ENCODE measurements at regions not wholly inside any gene's neighbourhood (a gene's known extent, or its start where the extent isn't known, plus 50 kb on each side); places are given as distances from the start of the nearest gene placed in this dataset.

DNA sequence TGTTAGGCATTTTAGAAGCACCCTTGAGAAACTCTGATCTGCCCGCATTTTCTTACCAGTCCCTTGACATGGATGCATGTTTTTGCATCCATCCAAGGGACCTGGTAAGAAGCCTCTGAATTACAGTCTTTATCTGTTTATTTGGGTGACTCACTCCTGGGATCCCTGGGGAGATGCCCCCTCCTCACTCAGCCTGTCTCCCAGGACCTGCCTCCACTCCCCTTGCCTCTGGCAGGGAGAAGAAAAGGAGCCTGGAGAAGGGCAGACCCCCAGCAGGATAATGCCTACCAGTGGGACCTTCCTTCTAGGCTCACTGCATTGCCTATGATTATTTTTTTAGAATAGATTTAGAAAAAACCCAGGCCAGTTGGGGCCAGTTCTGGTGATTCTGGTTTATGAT is 329.4 kb downstream of the PTTG2 start:
- Histone ChIP-seq H3K4me1 (ENCODE audit: insufficient read depth, low read length, severe bottlenecking) (no peaks in the 10 kb centered on the region), H3K9me2 (ENCODE audit: low read depth, low read length) (no peaks in the 10 kb centered on the region), H3K9ac (ENCODE audit: low read length) (no peak overlapping the region), H3K36me3 (ENCODE audit: insufficient read depth, low read length) (no peaks in the 10 kb centered on the region), H3K4me3 (ENCODE audit: low read depth, low read length, poor library complexity, severe bottlenecking) (no peak overlapping the region), H3K79me2 (ENCODE audit: insufficient read depth, low read length) (no peaks in the 10 kb centered on the region), H3K4me2 (ENCODE audit: low read length) (no peak overlapping the region), H3K9me3 (ENCODE audit: low read length) (0 out of 2 replicates have a peak, but pooled peaks cover 3% of the 10 kb centered on the region), H4K20me1 (ENCODE audit: insufficient read depth, low read length) (no peaks in the 10 kb centered on the region), H2AFZ (ENCODE audit: low read length) (no peak overlapping the region), H3K27me3 (ENCODE audit: insufficient read depth, low read length) (no peaks in the 10 kb centered on the region), H3K27ac (ENCODE audit: low read depth, low read length, poor library complexity, severe bottlenecking) (no peak overlapping the region), H3F3A (ENCODE audit: insufficient read depth, low read length) (no peaks in the 10 kb centered on the region)
- TF ChIP-seq EZH2 (IDR thresholded peaks at IDR 0.05; ENCODE audit: borderline replicate concordance, low read length): no peak
- TF ChIP-seq, protein P1, sequence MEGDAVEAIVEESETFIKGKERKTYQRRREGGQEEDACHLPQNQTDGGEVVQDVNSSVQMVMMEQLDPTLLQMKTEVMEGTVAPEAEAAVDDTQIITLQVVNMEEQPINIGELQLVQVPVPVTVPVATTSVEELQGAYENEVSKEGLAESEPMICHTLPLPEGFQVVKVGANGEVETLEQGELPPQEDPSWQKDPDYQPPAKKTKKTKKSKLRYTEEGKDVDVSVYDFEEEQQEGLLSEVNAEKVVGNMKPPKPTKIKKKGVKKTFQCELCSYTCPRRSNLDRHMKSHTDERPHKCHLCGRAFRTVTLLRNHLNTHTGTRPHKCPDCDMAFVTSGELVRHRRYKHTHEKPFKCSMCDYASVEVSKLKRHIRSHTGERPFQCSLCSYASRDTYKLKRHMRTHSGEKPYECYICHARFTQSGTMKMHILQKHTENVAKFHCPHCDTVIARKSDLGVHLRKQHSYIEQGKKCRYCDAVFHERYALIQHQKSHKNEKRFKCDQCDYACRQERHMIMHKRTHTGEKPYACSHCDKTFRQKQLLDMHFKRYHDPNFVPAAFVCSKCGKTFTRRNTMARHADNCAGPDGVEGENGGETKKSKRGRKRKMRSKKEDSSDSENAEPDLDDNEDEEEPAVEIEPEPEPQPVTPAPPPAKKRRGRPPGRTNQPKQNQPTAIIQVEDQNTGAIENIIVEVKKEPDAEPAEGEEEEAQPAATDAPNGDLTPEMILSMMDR (IDR thresholded peaks at IDR 0.05; ENCODE audit: low read length): no peak

- no peak overlapping the region for H2AFZ ChIP-seq (ENCODE audit: low read length)
- H3K79me2 ChIP-seq (ENCODE audit: insufficient read depth, low read length): no peaks in the 10 kb centered on the region
- H4K20me1 ChIP-seq (ENCODE audit: insufficient read depth, low read length): no peaks in the 10 kb centered on the region
- no peaks in the 10 kb centered on the region for H3K36me3 ChIP-seq (ENCODE audit: insufficient read depth, low read length)
- no peak overlapping the region for H3K27ac ChIP-seq (ENCODE audit: low read depth, low read length, poor library complexity, severe bottlenecking)
- no peak for TF ChIP-seq EZH2 (IDR thresholded peaks at IDR 0.05; ENCODE audit: borderline replicate concordance, low read length)
- TF ChIP-seq, protein P1 (IDR thresholded peaks at IDR 0.05; ENCODE audit: low read length): no peak
- H3K9me2 ChIP-seq (ENCODE audit: low read depth, low read length): no peaks in the 10 kb centered on the region
- H3F3A ChIP-seq (ENCODE audit: insufficient read depth, low read length): no peaks in the 10 kb centered on the region
- H3K4me2 ChIP-seq (ENCODE audit: low read length): no peak overlapping the region
- no peak overlapping the region for H3K9ac ChIP-seq (ENCODE audit: low read length)
- H3K27me3 ChIP-seq (ENCODE audit: insufficient read depth, low read length): no peaks in the 10 kb centered on the region
- H3K9me3 ChIP-seq (ENCODE audit: low read length): 0 out of 2 replicates have a peak, but pooled peaks cover 3% of the 10 kb centered on the region
- no peak overlapping the region for H3K4me3 ChIP-seq (ENCODE audit: low read depth, low read length, poor library complexity, severe bottlenecking)
- H3K4me1 ChIP-seq (ENCODE audit: insufficient read depth, low read length, severe bottlenecking): no peaks in the 10 kb centered on the region
Measured at GRCh38 chr4:38290366-38290765, 330.2 kb downstream of the PTTG2 start.

DNA sequence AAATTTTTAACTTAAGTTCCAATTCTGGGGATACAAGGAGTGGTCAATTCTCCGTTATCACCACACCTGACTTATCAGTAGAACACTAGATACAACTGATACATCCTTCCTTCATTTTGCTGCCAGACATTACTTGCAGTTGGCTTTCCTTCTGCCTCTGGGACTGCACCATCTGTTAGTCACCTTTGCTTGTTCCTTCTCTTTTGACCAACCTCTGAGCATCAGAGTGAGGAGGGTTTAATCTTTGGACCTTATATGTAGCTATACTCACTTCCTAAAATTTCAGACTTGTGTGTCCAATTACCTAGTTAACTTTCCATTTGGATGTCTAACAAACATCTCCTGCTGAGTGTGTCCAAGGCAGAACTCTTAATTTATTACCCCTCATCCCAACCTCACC is 330.7 kb downstream of the PTTG2 start:
- Histone ChIP-seq H3K27ac (ENCODE audit: low read depth, low read length, poor library complexity, severe bottlenecking) (no peak overlapping the region), H3K9ac (ENCODE audit: low read length) (no peak overlapping the region), H3K36me3 (ENCODE audit: insufficient read depth, low read length) (no peaks in the 10 kb centered on the region), H3F3A (ENCODE audit: insufficient read depth, low read length) (no peaks in the 10 kb centered on the region), H3K4me2 (ENCODE audit: low read length) (no peak overlapping the region), H3K4me1 (ENCODE audit: insufficient read depth, low read length, severe bottlenecking) (no peaks in the 10 kb centered on the region), H3K27me3 (ENCODE audit: insufficient read depth, low read length) (no peaks in the 10 kb centered on the region), H2AFZ (ENCODE audit: low read length) (no peak overlapping the region), H4K20me1 (ENCODE audit: insufficient read depth, low read length) (no peaks in the 10 kb centered on the region), H3K4me3 (ENCODE audit: low read depth, low read length, poor library complexity, severe bottlenecking) (no peak overlapping the region), H3K9me3 (ENCODE audit: low read length) (0 out of 2 replicates have a peak, but pooled peaks cover 3% of the 10 kb centered on the region), H3K79me2 (ENCODE audit: insufficient read depth, low read length) (no peaks in the 10 kb centered on the region), H3K9me2 (ENCODE audit: low read depth, low read length) (no peaks in the 10 kb centered on the region)
- TF ChIP-seq EZH2 (IDR thresholded peaks at IDR 0.05; ENCODE audit: borderline replicate concordance, low read length): no peak

GRCh38 chr4:38292529-38292928 is 332.3 kb downstream of the PTTG2 start:
- Histone ChIP-seq H3K27ac (ENCODE audit: low read depth, low read length, poor library complexity, severe bottlenecking) (no peak overlapping the region), H3K36me3 (ENCODE audit: insufficient read depth, low read length) (no peaks in the 10 kb centered on the region), H3K9ac (ENCODE audit: low read length) (no peak overlapping the region), H4K20me1 (ENCODE audit: insufficient read depth, low read length) (no peaks in the 10 kb centered on the region), H3K9me3 (ENCODE audit: low read length) (0 out of 2 replicates have a peak, but pooled peaks cover 3% of the 10 kb centered on the region), H3K27me3 (ENCODE audit: insufficient read depth, low read length) (no peaks in the 10 kb centered on the region), H3F3A (ENCODE audit: insufficient read depth, low read length) (no peaks in the 10 kb centered on the region), H3K4me3 (ENCODE audit: low read depth, low read length, poor library complexity, severe bottlenecking) (no peak overlapping the region), H3K4me2 (ENCODE audit: low read length) (no peak overlapping the region), H3K9me2 (ENCODE audit: low read depth, low read length) (no peaks in the 10 kb centered on the region), H3K79me2 (ENCODE audit: insufficient read depth, low read length) (no peaks in the 10 kb centered on the region), H3K4me1 (ENCODE audit: insufficient read depth, low read length, severe bottlenecking) (no peaks in the 10 kb centered on the region), H2AFZ (ENCODE audit: low read length) (no peak overlapping the region)
- TF ChIP-seq, protein P1 (IDR thresholded peaks at IDR 0.05; ENCODE audit: low read length): no peak
- TF ChIP-seq EZH2 (IDR thresholded peaks at IDR 0.05; ENCODE audit: borderline replicate concordance, low read length): no peak

Measured in OCI-LY1 (cell line).